ENCODE measurements at regions not wholly inside any gene's neighbourhood (a gene's known extent, or its start where the extent isn't known, plus 50 kb on each side); places are given as distances from the start of the nearest gene placed in this dataset.

- TF ChIP-seq CTCF (IDR thresholded peaks at IDR 0.05) (no peak), POLR2A (IDR thresholded peaks at IDR 0.05) (no peak)
These were observed 241.2 kb upstream of the CTSO start for GRCh38 chr4:156194896-156195295.

Data from esophagus squamous epithelium (tissue), 4 donors.